ENCODE measurements at regions not wholly inside any gene's neighbourhood (a gene's known extent, or its start where the extent isn't known, plus 50 kb on each side); places are given as distances from the start of the nearest gene placed in this dataset.

DNA sequence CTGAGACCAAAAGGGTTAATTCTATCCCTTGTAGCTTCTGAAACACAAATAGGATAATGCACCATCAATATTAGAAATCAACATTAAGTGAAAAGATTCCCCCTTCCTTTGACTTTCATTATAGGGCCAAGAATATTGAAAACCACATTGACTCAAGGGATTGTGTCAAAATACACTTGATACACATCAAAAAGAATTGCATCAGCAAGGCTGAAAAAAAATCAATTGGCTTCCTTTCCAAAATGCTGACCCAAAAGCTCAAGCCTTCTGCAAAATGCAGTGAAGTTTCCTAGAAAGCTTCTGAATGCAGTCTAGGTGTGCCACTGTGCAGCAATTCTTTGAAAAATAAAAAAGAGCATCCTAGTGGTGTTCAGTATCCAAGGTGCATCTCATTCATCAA, 674.4 kb downstream of the TOX3 start:
- DNase-seq (ENCODE audit: low spot score): no peak
- Histone ChIP-seq H3K27me3 (no peaks in the 10 kb centered on the region), H3K4me1 (no peaks in the 10 kb centered on the region), H3K27ac (no peak overlapping the region), H3K9me3 (no peaks in the 10 kb centered on the region), H3K36me3 (no peaks in the 10 kb centered on the region), H3K4me3 (no peak overlapping the region)
- TF ChIP-seq, protein P1, sequence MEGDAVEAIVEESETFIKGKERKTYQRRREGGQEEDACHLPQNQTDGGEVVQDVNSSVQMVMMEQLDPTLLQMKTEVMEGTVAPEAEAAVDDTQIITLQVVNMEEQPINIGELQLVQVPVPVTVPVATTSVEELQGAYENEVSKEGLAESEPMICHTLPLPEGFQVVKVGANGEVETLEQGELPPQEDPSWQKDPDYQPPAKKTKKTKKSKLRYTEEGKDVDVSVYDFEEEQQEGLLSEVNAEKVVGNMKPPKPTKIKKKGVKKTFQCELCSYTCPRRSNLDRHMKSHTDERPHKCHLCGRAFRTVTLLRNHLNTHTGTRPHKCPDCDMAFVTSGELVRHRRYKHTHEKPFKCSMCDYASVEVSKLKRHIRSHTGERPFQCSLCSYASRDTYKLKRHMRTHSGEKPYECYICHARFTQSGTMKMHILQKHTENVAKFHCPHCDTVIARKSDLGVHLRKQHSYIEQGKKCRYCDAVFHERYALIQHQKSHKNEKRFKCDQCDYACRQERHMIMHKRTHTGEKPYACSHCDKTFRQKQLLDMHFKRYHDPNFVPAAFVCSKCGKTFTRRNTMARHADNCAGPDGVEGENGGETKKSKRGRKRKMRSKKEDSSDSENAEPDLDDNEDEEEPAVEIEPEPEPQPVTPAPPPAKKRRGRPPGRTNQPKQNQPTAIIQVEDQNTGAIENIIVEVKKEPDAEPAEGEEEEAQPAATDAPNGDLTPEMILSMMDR (IDR thresholded peaks at IDR 0.05): no peak

DNA sequence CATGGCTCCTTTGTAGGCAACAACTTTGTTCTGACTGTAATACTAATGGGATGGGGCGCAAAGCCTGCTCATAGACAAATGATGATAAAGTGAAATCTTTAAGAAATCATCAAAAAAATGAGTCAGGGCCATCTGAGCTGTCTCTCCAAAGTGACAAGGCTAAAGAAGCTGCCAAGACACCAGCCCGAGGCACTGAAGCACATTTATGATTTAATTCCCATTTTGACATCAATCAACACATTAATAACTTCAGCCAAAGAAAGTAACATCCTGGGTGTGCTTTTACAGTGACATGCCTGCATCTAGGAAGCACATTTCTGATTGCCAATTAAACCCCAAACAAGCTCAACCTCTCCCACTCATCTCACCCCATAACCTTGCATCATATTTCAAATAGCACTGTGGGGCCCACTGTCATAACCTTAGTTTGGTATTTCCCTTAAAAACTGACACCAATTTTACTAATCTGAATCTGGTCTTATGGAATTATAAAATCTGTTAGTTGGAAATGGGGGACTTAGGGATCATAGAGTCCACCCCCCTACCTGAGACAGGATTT, 676.6 kb downstream of the TOX3 start:
- TF ChIP-seq, protein P1 (IDR thresholded peaks at IDR 0.05): no peak
- DNase-seq (ENCODE audit: low spot score): no peak
- Histone ChIP-seq H3K9me3 (no peaks in the 10 kb centered on the region), H3K27ac (no peak overlapping the region), H3K4me3 (no peak overlapping the region), H3K36me3 (no peaks in the 10 kb centered on the region), H3K27me3 (no peaks in the 10 kb centered on the region), H3K4me1 (no peaks in the 10 kb centered on the region)

DNA sequence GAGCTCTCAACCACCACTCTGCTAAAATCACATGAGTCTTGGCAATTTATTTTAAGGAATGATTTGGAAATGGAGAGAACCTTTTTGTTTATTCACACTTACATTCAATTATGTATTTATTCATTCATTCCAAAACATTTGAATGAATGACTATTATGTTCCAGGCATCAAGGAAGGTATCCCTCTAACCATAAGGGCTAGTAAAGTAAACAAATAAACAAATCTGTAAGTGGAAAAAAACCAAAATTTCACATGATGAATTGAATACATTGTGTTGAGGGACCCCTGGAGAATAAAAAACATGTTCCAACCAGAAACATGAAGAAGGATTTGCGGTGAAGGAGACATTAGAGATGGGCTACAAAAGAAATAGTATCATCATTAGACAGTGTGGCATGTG, 677.8 kb downstream of the TOX3 start:
- Histone ChIP-seq H3K4me3 (no peak overlapping the region), H3K27ac (no peak overlapping the region), H3K4me1 (no peaks in the 10 kb centered on the region), H3K36me3 (no peaks in the 10 kb centered on the region), H3K9me3 (no peaks in the 10 kb centered on the region), H3K27me3 (no peaks in the 10 kb centered on the region)
- TF ChIP-seq, protein P1 (IDR thresholded peaks at IDR 0.05): no peak
- no peak for DNase-seq (ENCODE audit: low spot score)

DNA sequence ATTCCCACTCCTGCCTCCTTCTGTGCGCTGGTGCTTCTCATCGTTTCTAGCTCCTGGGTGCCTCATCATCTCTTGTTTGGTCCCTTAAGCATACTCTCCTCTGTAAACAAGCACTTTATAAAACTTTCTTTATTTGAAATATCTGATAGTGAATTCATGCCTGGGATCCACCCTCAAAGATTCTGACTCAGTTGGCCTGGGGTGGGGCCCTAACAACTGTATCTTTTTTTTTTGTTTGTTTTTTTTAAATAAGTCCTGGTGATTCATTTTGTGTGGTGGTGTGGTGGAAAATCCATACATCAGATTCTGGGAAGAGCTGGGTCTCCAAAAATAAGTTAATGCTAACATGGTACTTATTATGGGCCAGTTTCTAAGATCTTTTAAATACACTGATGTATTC, 678.3 kb downstream of the TOX3 start:
- TF ChIP-seq, protein P1 (IDR thresholded peaks at IDR 0.05): no peak

DNA sequence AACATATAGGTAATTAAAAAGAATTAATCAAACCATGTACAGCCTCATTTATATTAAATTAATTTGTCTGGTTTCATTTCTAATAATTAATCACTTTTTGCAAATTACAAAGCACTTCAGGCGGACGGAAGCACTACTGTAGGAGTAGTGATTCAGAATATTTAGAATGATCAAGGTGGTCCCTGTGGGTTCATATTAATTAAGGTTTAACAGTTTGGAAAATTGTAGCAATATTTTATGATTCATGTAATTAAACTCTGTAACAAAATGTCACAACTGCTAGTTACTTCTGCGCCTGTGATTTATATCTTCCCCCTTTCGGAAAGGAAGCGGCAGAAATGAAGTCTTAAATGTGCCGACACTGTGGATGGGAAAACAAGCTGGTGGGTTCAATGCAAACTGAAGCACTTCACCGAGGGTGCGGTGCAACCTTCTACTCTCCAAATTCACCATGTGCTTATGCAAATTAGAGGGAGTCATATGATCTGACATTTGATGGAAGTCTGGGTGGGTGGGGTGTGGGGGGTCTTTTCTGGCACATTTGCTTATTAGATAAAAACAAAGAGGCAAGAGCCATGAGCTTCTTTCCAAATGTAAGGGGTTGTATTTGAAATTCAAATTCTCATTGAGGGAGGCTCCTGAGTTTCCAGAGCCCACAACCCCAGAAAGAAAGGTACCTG, 679.4 kb downstream of the TOX3 start:
- no peaks in the 10 kb centered on the region for H3K4me1 ChIP-seq
- H3K36me3 ChIP-seq: no peaks in the 10 kb centered on the region
- TF ChIP-seq, protein P1 (IDR thresholded peaks at IDR 0.05): no peak
- DNase-seq (ENCODE audit: low spot score): no peak
- H3K4me3 ChIP-seq: no peak overlapping the region
- no peak overlapping the region for H3K27ac ChIP-seq
- H3K27me3 ChIP-seq: no peaks in the 10 kb centered on the region
- H3K9me3 ChIP-seq: no peaks in the 10 kb centered on the region

More for the DNA sequence above, 678.3 kb downstream of the TOX3 start:
- no peak for DNase-seq (ENCODE audit: low spot score)
- Histone ChIP-seq H3K9me3 (no peaks in the 10 kb centered on the region), H3K36me3 (no peaks in the 10 kb centered on the region), H3K4me3 (no peak overlapping the region), H3K27ac (no peak overlapping the region), H3K4me1 (no peaks in the 10 kb centered on the region), H3K27me3 (no peaks in the 10 kb centered on the region)

DNA sequence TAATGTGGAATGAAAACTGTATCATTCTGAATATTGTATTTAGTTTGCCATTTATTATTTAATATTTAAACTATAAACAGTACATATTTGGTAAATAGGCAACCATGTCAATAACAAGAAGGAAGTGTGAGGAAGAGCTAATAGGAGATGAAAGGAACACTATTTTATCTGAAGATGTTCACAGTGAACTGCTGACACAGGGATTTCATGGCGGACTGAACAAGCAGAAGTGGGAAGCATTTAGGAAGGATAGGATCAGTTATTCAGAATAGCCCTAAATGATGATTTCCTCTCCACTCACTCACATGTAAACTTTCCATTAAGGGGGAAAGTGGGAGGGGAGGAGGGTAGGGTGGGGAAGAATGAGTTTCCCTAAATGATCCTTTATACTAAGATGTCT, 682.4 kb downstream of the TOX3 start:
- no peak overlapping the region for H3K27ac ChIP-seq
- no peaks in the 10 kb centered on the region for H3K27me3 ChIP-seq
- no peaks in the 10 kb centered on the region for H3K9me3 ChIP-seq
- H3K4me3 ChIP-seq: no peak overlapping the region
- TF ChIP-seq, protein P1 (IDR thresholded peaks at IDR 0.05): no peak
- no peaks in the 10 kb centered on the region for H3K36me3 ChIP-seq
- DNase-seq (ENCODE audit: low spot score): no peak
- H3K4me1 ChIP-seq: no peaks in the 10 kb centered on the region
